ENCODE measurements at regions not wholly inside any gene's neighbourhood (a gene's known extent, or its start where the extent isn't known, plus 50 kb on each side); places are given as distances from the start of the nearest gene placed in this dataset.

- TF ChIP-seq POLR2A (IDR thresholded peaks at IDR 0.05) (no peak), POLR2AphosphoS5 (IDR thresholded peaks at IDR 0.05) (no peak), EP300 (IDR thresholded peaks at IDR 0.05) (no peak), CTCF (IDR thresholded peaks at IDR 0.05) (no peak)
- peaks cover 5% of the 10 kb centered on the region for H3K27me3 ChIP-seq
- ATAC-seq: no peak
- no peaks in the 10 kb centered on the region for H3K4me1 ChIP-seq
- H3K4me3 ChIP-seq: no peak overlapping the region
- no peak overlapping the region for H3K27ac ChIP-seq
- no peaks in the 10 kb centered on the region for H3K9me3 ChIP-seq
- 88 to 90% methylated on average over 5 to 10 of the region's 10 CpGs for WGBS, 2 donors (ENCODE audit: low coverage in 1 of 2)
- H3K36me3 ChIP-seq: no peaks in the 10 kb centered on the region
Measured at GRCh38 chr6:109920911-109921310, 57.2 kb upstream of the GPR6 start.

GRCh38 chr6:109922851-109923250 is 55.3 kb upstream of the GPR6 start:
- Histone ChIP-seq H3K27ac (no peak overlapping the region), H3K4me1 (no peaks in the 10 kb centered on the region), H3K4me3 (no peak overlapping the region), H3K27me3 (peaks cover 5% of the 10 kb centered on the region), H3K9me3 (no peaks in the 10 kb centered on the region), H3K36me3 (no peaks in the 10 kb centered on the region)
- TF ChIP-seq POLR2AphosphoS5 (IDR thresholded peaks at IDR 0.05) (no peak), POLR2A (IDR thresholded peaks at IDR 0.05) (no peak), CTCF (IDR thresholded peaks at IDR 0.05) (no peak), EP300 (IDR thresholded peaks at IDR 0.05) (no peak)
- ATAC-seq: no peak
- 47 to 49% methylated on average over 4 of the region's 4 CpGs for WGBS, 2 donors (ENCODE audit: low coverage in 1 of 2)

GRCh38 chr6:109925075-109925474 is 53.0 kb upstream of the GPR6 start:
- WGBS, 2 donors (ENCODE audit: low coverage in 1 of 2): 24 to 49% methylated on average over 3 of the region's 3 CpGs
- Histone ChIP-seq H3K27me3 (no peaks in the 10 kb centered on the region), H3K9me3 (no peaks in the 10 kb centered on the region), H3K27ac (no peak overlapping the region), H3K4me1 (no peaks in the 10 kb centered on the region), H3K4me3 (no peak overlapping the region), H3K36me3 (no peaks in the 10 kb centered on the region)
- no peak for ATAC-seq
- TF ChIP-seq POLR2AphosphoS5 (IDR thresholded peaks at IDR 0.05) (no peak), CTCF (IDR thresholded peaks at IDR 0.05) (no peak)

GRCh38 chr6:109927052-109927451 is 51.1 kb upstream of the GPR6 start:
- WGBS, 2 donors (ENCODE audit: low coverage in 1 of 2): 64 to 80% methylated on average over 1 of the region's 1 CpG
- ATAC-seq: no peak
- no peaks in the 10 kb centered on the region for H3K9me3 ChIP-seq
- no peaks in the 10 kb centered on the region for H3K27me3 ChIP-seq
- no peaks in the 10 kb centered on the region for H3K36me3 ChIP-seq
- H3K4me3 ChIP-seq: no peak overlapping the region
- H3K4me1 ChIP-seq: no peaks in the 10 kb centered on the region
- TF ChIP-seq CTCF (IDR thresholded peaks at IDR 0.05) (no peak), EP300 (IDR thresholded peaks at IDR 0.05) (no peak), POLR2AphosphoS5 (IDR thresholded peaks at IDR 0.05) (no peak), POLR2A (IDR thresholded peaks at IDR 0.05) (no peak)
- H3K27ac ChIP-seq: no peak overlapping the region

Data from gastroesophageal sphincter (tissue), 4 donors.